Skeletal muscle satellite cell (primary cell): ENCODE measurements at regions not wholly inside any gene's neighbourhood (a gene's known extent, or its start where the extent isn't known, plus 50 kb on each side); places are given as distances from the start of the nearest gene placed in this dataset.

ENCODE experiments used
- H3K27me3 ChIP-seq: 2 replicates; pipeline ENCODE4 v1.7.0; 2013; ENCODE audit warnings: low read length; ENCODE audit not compliant: control insufficient read depth, insufficient read depth
- H3K36me3 ChIP-seq: 2 replicates; pipeline ENCODE4 v1.7.0; 2013; ENCODE audit warnings: mild to moderate bottlenecking, control low read depth, low read length; ENCODE audit not compliant: insufficient read depth
- H3K4me1 ChIP-seq: 2 replicates; pipeline ENCODE4 v1.7.0; 2013; ENCODE audit warnings: low read length; ENCODE audit not compliant: control insufficient read depth, insufficient read depth
- H3K4me2 ChIP-seq: 2 replicates; pipeline ENCODE4 v1.7.0; 2013; ENCODE audit warnings: mild to moderate bottlenecking, low read length
- H3K4me3 ChIP-seq: 2 replicates; pipeline ENCODE4 v1.7.0; 2013; ENCODE audit warnings: low read length
- H3K9ac ChIP-seq: 2 replicates; pipeline ENCODE4 v1.7.0; 2013; ENCODE audit warnings: mild to moderate bottlenecking, low read depth, low read length, moderate library complexity
- H3K9me3 ChIP-seq: replicated peaks from 2 replicates; pipeline ENCODE4 v1.7.0; 2013; ENCODE audit warnings: mild to moderate bottlenecking, control low read depth, low read length

DNA sequence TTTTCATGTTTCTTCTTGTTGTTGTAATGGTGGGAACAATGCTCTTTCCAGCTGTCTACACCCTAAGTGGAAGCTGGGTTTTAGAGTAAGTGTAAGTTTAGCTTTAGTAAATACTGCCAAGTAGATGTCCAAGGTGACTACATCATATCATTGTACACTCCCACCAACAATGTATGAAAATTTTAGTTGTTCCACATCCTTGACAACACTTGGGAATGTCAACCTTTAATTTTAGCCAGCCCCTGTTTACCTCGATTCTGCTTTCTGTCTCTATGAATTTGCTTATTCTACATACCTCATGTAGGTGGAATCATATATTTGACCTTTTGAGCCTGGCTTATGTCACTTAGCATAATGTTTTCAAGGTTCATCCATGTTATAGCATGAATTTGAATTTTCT lies 93.0 kb downstream of the MTPAP start:
- Histone ChIP-seq H3K27me3 (peaks cover 20% of the 10 kb centered on the region), H3K9me3 (no peaks in the 10 kb centered on the region)

DNA sequence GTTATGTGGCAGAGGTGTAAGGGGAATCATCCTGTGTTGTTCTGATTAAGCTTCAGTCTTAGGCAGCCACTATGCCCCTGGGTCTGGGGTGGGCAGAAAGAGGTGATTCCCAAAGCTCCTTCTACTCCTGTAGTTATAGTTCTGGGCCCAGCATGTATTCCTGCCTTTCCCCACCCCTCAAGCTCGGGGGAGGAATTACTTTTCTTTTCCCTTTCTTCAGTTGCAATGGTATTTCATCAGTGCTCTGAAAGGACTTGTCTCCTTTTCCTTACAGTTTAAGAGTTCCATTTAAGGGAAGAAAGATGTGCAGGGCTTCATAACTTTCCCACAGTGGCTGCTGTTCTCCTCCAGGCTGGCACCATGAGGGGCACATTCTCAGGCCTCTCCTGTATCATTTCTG lies 94.2 kb downstream of the MTPAP start:
- Histone ChIP-seq H3K9ac (no peak overlapping the region), H3K9me3 (no peaks in the 10 kb centered on the region), H3K4me3 (no peak overlapping the region), H3K4me1 (no peaks in the 10 kb centered on the region), H3K36me3 (no peaks in the 10 kb centered on the region), H3K27me3 (peaks cover 23% of the 10 kb centered on the region), H3K4me2 (no peak overlapping the region)

More for the DNA sequence above, 93.0 kb downstream of the MTPAP start:
- Histone ChIP-seq H3K36me3 (no peaks in the 10 kb centered on the region), H3K9ac (no peak overlapping the region), H3K4me2 (no peak overlapping the region), H3K4me3 (no peak overlapping the region), H3K4me1 (no peaks in the 10 kb centered on the region)

DNA sequence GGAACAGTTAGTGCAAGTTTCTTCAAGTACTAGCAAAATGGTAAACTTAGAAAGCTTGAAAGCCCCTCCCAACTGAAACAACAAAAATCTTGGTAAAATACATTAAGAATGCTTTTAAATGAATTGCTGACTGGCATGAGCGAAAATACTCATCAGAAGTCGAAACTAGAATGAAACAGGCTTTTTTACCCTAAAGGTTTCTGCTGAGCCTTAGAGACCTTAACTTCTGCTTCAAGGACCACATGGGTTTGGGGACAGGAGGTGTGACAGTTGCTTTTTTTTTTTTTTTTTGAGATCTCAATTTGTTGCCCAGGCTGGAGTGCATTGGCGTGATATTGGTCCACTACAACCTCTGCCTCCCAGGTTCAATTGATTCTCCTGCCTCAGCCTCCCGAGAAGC lies 100.3 kb downstream of the MTPAP start:
- H3K4me2 ChIP-seq: no peak overlapping the region
- no peaks in the 10 kb centered on the region for H3K4me1 ChIP-seq
- H3K27me3 ChIP-seq: peaks cover 26% of the 10 kb centered on the region
- H3K36me3 ChIP-seq: no peaks in the 10 kb centered on the region
- H3K9me3 ChIP-seq: no peaks in the 10 kb centered on the region
- H3K4me3 ChIP-seq: no peak overlapping the region
- no peak overlapping the region for H3K9ac ChIP-seq

DNA sequence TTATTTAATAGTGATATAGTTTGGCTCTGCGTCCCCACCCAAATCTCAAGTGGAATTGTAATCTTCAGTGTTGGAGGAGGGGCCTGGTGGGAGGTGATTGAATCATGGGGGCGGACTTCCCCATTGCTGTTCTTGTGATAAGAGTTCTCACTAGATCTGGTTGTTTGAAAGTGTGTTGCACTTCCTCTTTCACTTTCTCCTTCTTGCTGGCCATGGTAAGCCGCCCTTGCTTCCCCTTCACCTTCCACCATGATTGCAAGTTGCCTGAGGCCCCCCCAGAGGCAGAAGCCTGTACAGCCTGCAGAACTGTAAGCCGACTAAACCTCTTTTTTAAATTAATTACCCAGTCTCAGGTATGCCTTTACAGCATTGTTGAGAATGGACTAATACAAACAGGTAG lies 101.4 kb downstream of the MTPAP start:
- Histone ChIP-seq H3K36me3 (no peaks in the 10 kb centered on the region), H3K4me1 (no peaks in the 10 kb centered on the region), H3K4me3 (no peak overlapping the region), H3K4me2 (no peak overlapping the region), H3K9ac (no peak overlapping the region), H3K9me3 (no peaks in the 10 kb centered on the region), H3K27me3 (peaks cover 26% of the 10 kb centered on the region)

DNA sequence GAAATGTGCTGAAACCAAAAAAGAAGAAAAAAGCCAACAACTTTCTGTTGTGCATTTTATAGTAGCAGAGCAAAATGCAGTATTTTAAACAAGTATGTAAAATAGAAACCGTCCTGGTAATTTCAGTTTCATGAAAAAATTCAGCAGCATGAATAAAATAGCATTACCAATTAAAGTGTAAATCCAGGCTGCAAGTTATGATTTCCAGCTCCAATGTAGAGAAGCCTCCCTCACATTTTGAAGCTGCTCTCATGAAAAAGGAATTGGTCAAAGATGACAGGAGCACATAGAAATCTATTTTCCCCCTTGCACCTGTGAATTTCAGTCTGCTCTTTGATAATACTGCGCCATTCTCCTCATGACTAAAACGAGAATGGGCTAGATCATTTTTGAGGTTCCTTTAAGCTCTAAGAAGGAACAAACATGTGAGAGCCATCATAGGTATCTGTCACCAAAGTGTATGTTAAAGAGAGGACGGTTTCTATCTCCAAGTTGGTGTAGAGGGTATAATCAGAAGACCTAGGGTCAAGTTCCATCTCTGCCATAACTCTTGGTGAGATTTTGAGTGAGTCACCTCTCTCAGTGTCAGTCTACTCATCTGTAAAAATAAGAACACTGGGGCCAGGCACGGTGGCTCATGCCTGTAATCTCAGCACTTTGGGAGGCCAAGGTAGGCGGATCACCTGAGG lies 107.5 kb downstream of the MTPAP start:
- no peaks in the 10 kb centered on the region for H3K36me3 ChIP-seq
- H3K27me3 ChIP-seq: peaks cover 9% of the 10 kb centered on the region
- no peak overlapping the region for H3K4me3 ChIP-seq
- no peak overlapping the region for H3K9ac ChIP-seq
- H3K4me1 ChIP-seq: no peaks in the 10 kb centered on the region
- no peak overlapping the region for H3K4me2 ChIP-seq
- no peaks in the 10 kb centered on the region for H3K9me3 ChIP-seq

DNA sequence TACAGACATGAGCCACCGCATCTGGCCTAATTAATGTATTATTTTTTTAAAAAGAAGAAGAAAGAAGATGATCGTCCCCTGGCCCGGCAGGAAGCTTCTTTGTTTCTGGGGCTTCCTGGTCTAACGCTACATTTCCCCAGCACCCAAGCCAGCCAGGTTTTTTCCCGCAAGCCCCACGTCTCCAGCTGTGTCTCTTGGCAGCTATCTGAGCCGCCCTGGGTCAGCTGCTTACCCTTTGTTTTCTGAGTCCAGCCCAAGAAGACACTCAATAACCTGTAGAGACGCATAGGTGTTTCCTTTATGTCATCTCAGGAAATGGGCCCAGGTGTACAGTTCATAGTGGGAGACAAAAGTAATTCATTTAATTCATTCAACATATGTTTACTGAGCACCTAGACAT lies 110.2 kb downstream of the MTPAP start:
- Histone ChIP-seq H3K4me2 (no peak overlapping the region), H3K4me3 (no peak overlapping the region), H3K9ac (no peak overlapping the region), H3K27me3 (peaks cover 9% of the 10 kb centered on the region), H3K4me1 (no peaks in the 10 kb centered on the region), H3K9me3 (no peaks in the 10 kb centered on the region), H3K36me3 (no peaks in the 10 kb centered on the region)

DNA sequence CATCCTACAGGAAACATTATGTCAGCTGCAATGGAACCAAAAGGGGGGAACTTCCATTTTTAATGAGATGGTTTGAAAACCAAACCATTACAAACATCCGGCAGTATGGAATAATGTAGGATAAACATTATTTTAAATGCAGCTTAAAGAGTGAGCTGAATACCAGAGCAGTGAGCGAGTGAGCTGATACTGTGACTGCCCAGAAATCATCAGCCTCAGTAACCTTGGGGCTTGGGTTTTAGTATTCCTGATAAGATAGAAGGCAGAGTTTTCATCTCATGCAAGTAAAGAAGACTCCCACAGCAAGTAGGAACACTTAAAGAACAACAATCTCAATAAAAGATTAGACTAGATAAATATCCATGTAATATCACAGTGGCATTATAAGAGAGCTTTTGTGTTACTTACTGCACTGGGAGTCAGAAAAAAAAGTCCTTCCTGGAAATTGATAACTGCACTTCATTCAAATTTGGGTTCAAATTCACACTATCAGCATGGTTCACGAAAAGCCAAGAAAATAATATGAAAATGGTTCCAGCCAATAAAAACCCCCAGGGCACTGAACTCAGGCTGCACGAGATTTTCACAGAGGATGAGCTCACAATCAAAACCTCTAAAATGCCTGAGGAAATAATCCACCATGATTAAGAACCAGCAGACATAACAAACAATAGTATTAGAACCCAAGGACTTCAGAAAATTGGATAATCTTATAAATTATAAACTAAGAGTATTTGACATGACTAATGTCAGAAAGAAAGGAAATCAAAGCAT lies 115.7 kb downstream of the MTPAP start:
- no peak overlapping the region for H3K9ac ChIP-seq
- H3K9me3 ChIP-seq: no peaks in the 10 kb centered on the region
- H3K4me3 ChIP-seq: no peak overlapping the region
- no peak overlapping the region for H3K4me2 ChIP-seq
- no peaks in the 10 kb centered on the region for H3K4me1 ChIP-seq
- peaks cover 12% of the 10 kb centered on the region for H3K27me3 ChIP-seq
- no peaks in the 10 kb centered on the region for H3K36me3 ChIP-seq

DNA sequence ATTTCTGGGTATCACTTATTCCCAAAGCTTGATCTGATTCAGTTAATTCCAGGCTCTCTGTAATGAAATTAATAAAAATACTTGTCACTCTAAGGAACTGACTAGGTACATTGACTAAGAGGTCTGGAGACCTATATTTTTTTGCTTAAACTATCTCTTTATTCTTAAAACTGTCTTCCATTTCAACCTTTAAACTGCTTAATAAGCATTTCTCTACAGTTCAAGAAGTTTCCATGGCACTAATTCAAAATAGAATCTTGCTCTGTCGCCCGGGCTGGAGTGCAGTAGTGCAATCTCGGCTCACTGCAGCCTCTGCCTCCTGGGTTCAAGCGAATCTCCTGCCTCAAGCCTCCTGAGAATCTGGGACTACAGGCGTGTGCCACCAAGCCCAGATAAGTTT lies 117.4 kb downstream of the MTPAP start:
- Histone ChIP-seq H3K9me3 (no peaks in the 10 kb centered on the region), H3K9ac (no peak overlapping the region), H3K4me2 (no peak overlapping the region), H3K27me3 (peaks cover 12% of the 10 kb centered on the region), H3K36me3 (no peaks in the 10 kb centered on the region), H3K4me1 (no peaks in the 10 kb centered on the region), H3K4me3 (no peak overlapping the region)

DNA sequence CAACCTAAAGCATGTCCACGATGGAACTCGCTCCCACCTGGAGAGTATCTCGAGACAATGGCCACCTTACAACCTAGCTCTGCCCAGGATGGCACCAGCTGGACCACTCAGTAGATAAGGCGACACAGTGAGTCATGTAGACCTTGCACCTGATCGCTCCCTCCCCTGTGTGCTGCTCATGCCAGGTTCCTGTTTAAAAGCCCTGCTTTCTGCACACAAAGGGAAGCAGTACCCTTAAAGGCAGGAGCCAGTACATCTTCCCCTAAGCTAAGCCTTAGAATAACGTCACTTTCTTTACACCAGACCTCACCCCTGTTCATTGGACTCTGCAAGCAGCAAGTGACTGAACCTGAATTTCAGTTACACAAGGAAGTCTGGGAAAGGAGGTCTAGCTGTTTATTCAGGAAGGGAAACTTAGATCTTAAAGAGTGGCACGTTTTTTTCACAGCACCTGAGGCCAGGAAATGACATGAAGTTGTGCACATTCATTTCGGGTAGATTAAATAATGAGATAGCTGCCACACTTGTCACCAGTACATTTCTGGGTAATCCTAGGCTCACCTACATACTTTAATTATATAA lies 117.9 kb downstream of the MTPAP start:
- no peak overlapping the region for H3K4me3 ChIP-seq
- no peaks in the 10 kb centered on the region for H3K9me3 ChIP-seq
- no peaks in the 10 kb centered on the region for H3K4me1 ChIP-seq
- H3K9ac ChIP-seq: no peak overlapping the region
- no peak overlapping the region for H3K4me2 ChIP-seq
- H3K36me3 ChIP-seq: no peaks in the 10 kb centered on the region
- peaks cover 12% of the 10 kb centered on the region for H3K27me3 ChIP-seq

DNA sequence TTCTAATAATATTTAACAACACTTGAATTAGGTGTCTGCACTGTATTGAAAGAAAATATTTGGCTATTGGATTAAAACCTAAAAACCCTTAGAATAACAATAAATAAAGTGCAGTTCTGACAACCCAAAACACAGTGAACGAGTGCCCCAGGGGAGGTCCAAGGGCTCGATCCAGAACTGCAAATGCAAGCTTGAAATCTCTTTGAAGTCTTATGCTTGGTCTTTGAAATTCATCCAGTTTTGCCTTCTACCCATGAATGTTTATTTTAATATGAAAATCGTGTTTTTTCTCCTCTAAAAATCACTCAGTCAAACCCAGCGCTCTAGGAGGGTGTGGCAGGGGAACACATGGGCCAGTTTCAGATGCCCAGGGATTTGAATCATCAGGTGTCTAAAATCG lies 119.5 kb downstream of the MTPAP start:
- Histone ChIP-seq H3K4me3 (no peak overlapping the region), H3K9ac (no peak overlapping the region), H3K4me1 (no peaks in the 10 kb centered on the region), H3K9me3 (no peaks in the 10 kb centered on the region), H3K4me2 (no peak overlapping the region), H3K36me3 (no peaks in the 10 kb centered on the region), H3K27me3 (peaks cover 12% of the 10 kb centered on the region)

DNA sequence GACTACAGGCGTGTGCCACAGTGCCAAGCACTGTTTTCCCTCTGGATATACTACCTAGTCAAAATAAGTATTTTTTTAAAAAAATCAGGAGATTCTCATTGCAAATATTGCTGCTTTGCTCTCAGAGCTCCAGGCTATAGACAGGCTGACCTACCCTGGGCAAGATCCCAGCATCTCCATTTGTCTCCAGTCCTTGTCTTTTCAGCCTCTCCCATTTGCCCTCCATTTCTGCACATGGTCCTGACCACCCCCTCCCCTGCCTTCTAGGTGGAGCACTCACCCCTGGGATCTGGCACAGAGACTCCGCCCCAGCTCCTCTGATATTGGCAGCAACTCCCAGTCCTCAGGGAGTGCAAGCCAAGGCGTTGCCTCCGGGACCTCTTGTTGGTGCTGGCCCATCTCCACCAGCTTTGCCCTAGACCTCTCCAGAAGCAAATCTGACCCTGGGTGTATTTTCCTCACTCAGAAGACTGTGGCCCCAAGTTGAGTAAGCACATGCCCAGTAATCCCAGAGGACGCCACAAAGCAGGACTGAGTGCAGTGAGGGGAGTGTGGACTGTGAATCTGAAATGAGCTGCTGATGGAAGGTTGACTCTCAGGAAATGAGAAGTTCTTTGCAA lies 120.6 kb downstream of the MTPAP start:
- Histone ChIP-seq H3K27me3 (peaks cover 12% of the 10 kb centered on the region), H3K36me3 (no peaks in the 10 kb centered on the region), H3K4me1 (no peaks in the 10 kb centered on the region), H3K4me3 (no peak overlapping the region), H3K9ac (no peak overlapping the region), H3K4me2 (no peak overlapping the region), H3K9me3 (no peaks in the 10 kb centered on the region)
